ENCODE measurements at regions not wholly inside any gene's neighbourhood (a gene's known extent, or its start where the extent isn't known, plus 50 kb on each side); places are given as distances from the start of the nearest gene placed in this dataset.

DNA sequence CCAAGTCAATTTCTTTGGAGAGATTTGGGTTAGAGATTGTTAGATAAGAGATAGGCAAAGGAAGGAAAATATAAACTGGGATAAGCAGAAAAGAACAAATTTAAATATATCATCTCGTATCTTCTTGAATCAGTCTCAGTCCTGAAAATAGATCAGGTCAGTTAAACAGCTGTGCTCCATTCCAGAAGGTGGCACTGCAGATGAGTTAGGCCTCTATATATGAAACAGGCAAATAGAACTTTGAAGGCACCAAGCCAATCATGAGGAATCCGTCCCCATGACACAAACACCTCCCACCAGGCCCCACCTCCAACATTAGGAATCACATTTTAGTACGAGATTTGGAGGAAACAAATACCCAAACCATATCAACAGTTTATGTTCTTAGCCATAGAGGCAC is 605.5 kb upstream of the USP15 start:
- Mint-ChIP-seq H3K4me3 (ENCODE audit: unreplicated experiment) (no peak overlapping the region), H3K27ac (ENCODE audit: low read depth, unreplicated experiment) (no peak overlapping the region), H3K36me3 (ENCODE audit: insufficient read depth, unreplicated experiment) (no peaks in the 10 kb centered on the region), H3K27me3 (ENCODE audit: insufficient read depth, unreplicated experiment) (no peaks in the 10 kb centered on the region), H3K9me3 (ENCODE audit: unreplicated experiment) (no peaks in the 10 kb centered on the region), H3K4me1 (ENCODE audit: insufficient read depth, unreplicated experiment) (no peaks in the 10 kb centered on the region)
- no TSS peak for BruUV-seq (replicated peaks)
- ChIA-PET POLR2A (no interaction called here), CTCF (interaction anchor here (0.6 to 1.3 kb wide), 6 partner anchors 8 to 340 kb away, joined by 3 to 5 read pairs (median 4); no protein-coding TSS in a partner anchor)
- intact Hi-C loops (cut with micrococcal nuclease): loop anchor here (1.0 to 2.0 kb wide), 2 partner anchors 339 to 538 kb away; a partner anchor contains a TSS
- TF ChIP-seq CTCF (IDR thresholded peaks at IDR 0.05; ENCODE audit: unreplicated experiment): peak; percentile 21
- DNase-seq (ENCODE audit: unreplicated experiment): peak; percentile 25

DNA sequence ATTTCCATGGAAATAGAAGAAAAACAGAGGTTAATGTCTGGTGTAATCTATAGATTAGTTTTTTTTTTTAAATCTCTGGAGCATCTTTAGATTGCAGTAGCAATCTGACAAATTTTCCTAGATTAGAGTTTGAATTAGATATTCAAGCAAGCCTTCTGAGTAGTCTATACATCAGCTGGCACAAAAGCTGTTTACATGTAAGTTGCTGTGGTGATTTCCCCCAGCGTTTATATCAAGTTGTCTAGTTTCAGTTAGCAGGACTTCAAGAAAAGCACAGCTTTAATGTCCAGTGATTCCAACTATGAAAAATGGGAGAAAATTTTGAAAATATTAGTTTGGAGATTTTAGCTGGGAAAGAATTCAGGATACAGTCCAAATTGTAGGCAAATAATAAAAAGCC is 605.0 kb upstream of the USP15 start:
- Mint-ChIP-seq H3K4me1 (ENCODE audit: insufficient read depth, unreplicated experiment) (no peaks in the 10 kb centered on the region), H3K36me3 (ENCODE audit: insufficient read depth, unreplicated experiment) (no peaks in the 10 kb centered on the region), H3K9me3 (ENCODE audit: unreplicated experiment) (no peaks in the 10 kb centered on the region), H3K27me3 (ENCODE audit: insufficient read depth, unreplicated experiment) (no peaks in the 10 kb centered on the region), H3K4me3 (ENCODE audit: unreplicated experiment) (no peak overlapping the region), H3K27ac (ENCODE audit: low read depth, unreplicated experiment) (no peak overlapping the region)
- CTCF ChIA-PET: interaction anchor here (0.6 to 1.3 kb wide), 4 partner anchors 9 to 1032 kb away, joined by 3 to 5 read pairs (median 4); no protein-coding TSS in a partner anchor
- no peak for DNase-seq (ENCODE audit: unreplicated experiment)
- no peak for TF ChIP-seq CTCF (IDR thresholded peaks at IDR 0.05; ENCODE audit: unreplicated experiment)
- BruUV-seq (replicated peaks): no TSS peak
- POLR2A ChIA-PET: no interaction called here
- intact Hi-C loops (cut with micrococcal nuclease): loop anchor here (2.0 kb wide), 1 partner anchor 538 kb away; a partner anchor contains a TSS

- ChIA-PET CTCF (no interaction called here), POLR2A (no interaction called here)
- Mint-ChIP-seq H3K27me3 (ENCODE audit: insufficient read depth, unreplicated experiment) (no peaks in the 10 kb centered on the region), H3K4me1 (ENCODE audit: insufficient read depth, unreplicated experiment) (no peaks in the 10 kb centered on the region), H3K9me3 (ENCODE audit: unreplicated experiment) (peaks cover 9% of the 10 kb centered on the region), H3K27ac (ENCODE audit: low read depth, unreplicated experiment) (no peak overlapping the region), H3K36me3 (ENCODE audit: insufficient read depth, unreplicated experiment) (peaks cover 7% of the 10 kb centered on the region), H3K4me3 (ENCODE audit: unreplicated experiment) (no peak overlapping the region)
- no TSS peak for BruUV-seq (replicated peaks)
- no peak for TF ChIP-seq CTCF (IDR thresholded peaks at IDR 0.05; ENCODE audit: unreplicated experiment)
- intact Hi-C loops (cut with micrococcal nuclease): no loop called here
- DNase-seq (ENCODE audit: unreplicated experiment): peak; percentile 2
Observed at GRCh38 chr12:61667676-61668075, 592.5 kb upstream of the USP15 start.

DNA sequence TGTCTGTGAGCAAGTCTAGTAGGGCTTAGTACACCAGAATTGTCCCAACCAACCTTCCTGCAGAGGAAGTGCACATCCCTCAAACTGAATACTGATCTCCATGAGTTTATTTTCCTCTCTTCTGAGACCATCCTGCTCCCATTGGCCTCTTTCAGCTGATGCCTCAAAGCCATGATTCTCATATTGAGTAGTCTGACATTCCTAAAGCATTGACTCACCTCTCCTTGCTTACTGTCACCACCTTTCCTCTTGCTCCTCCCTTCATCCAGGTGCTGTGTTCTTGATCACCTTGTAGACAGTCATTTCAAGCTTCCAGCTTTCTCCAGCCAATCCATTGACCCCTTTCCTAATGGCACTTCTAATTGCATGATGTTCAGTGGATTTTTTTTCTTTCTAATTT is 583.7 kb upstream of the USP15 start:
- intact Hi-C loops (cut with micrococcal nuclease): no loop called here
- no peak for TF ChIP-seq CTCF (IDR thresholded peaks at IDR 0.05; ENCODE audit: unreplicated experiment)
- ChIA-PET POLR2A (no interaction called here), CTCF (no interaction called here)
- Mint-ChIP-seq H3K4me1 (ENCODE audit: insufficient read depth, unreplicated experiment) (no peaks in the 10 kb centered on the region), H3K36me3 (ENCODE audit: insufficient read depth, unreplicated experiment) (no peaks in the 10 kb centered on the region), H3K27me3 (ENCODE audit: insufficient read depth, unreplicated experiment) (no peaks in the 10 kb centered on the region), H3K27ac (ENCODE audit: low read depth, unreplicated experiment) (no peak overlapping the region), H3K9me3 (ENCODE audit: unreplicated experiment) (peaks cover 4% of the 10 kb centered on the region), H3K4me3 (ENCODE audit: unreplicated experiment) (no peak overlapping the region)
- no TSS peak for BruUV-seq (replicated peaks)
- peak; percentile 15 for DNase-seq (ENCODE audit: unreplicated experiment)

Measured in MCF 10A (cell line).